ENCODE measurements at regions not wholly inside any gene's neighbourhood (a gene's known extent, or its start where the extent isn't known, plus 50 kb on each side); places are given as distances from the start of the nearest gene placed in this dataset.

- H3K36me3 ChIP-seq (ENCODE audit: insufficient read depth, low read length): no peaks in the 10 kb centered on the region
- H3F3A ChIP-seq (ENCODE audit: insufficient read depth, low read length): no peaks in the 10 kb centered on the region
- no peak overlapping the region for H3K27ac ChIP-seq (ENCODE audit: low read depth, low read length, poor library complexity, severe bottlenecking)
- H3K4me2 ChIP-seq (ENCODE audit: low read length): no peak overlapping the region
- no peaks in the 10 kb centered on the region for H3K79me2 ChIP-seq (ENCODE audit: insufficient read depth, low read length)
- TF ChIP-seq EZH2 (IDR thresholded peaks at IDR 0.05; ENCODE audit: borderline replicate concordance, low read length): no peak
- TF ChIP-seq, protein P1, sequence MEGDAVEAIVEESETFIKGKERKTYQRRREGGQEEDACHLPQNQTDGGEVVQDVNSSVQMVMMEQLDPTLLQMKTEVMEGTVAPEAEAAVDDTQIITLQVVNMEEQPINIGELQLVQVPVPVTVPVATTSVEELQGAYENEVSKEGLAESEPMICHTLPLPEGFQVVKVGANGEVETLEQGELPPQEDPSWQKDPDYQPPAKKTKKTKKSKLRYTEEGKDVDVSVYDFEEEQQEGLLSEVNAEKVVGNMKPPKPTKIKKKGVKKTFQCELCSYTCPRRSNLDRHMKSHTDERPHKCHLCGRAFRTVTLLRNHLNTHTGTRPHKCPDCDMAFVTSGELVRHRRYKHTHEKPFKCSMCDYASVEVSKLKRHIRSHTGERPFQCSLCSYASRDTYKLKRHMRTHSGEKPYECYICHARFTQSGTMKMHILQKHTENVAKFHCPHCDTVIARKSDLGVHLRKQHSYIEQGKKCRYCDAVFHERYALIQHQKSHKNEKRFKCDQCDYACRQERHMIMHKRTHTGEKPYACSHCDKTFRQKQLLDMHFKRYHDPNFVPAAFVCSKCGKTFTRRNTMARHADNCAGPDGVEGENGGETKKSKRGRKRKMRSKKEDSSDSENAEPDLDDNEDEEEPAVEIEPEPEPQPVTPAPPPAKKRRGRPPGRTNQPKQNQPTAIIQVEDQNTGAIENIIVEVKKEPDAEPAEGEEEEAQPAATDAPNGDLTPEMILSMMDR (IDR thresholded peaks at IDR 0.05; ENCODE audit: low read length): no peak
- H4K20me1 ChIP-seq (ENCODE audit: insufficient read depth, low read length): no peaks in the 10 kb centered on the region
- no peak overlapping the region for H3K4me3 ChIP-seq (ENCODE audit: low read depth, low read length, poor library complexity, severe bottlenecking)
- H3K4me1 ChIP-seq (ENCODE audit: insufficient read depth, low read length, severe bottlenecking): no peaks in the 10 kb centered on the region
- H3K27me3 ChIP-seq (ENCODE audit: insufficient read depth, low read length): no peaks in the 10 kb centered on the region
- no peak overlapping the region for H2AFZ ChIP-seq (ENCODE audit: low read length)
- H3K9me3 ChIP-seq (ENCODE audit: low read length): no peaks in the 10 kb centered on the region
- H3K9ac ChIP-seq (ENCODE audit: low read length): no peak overlapping the region
- no peaks in the 10 kb centered on the region for H3K9me2 ChIP-seq (ENCODE audit: low read depth, low read length)
Observed at GRCh38 chr5:175274171-175274570, 169.8 kb downstream of the DRD1 start.

- TF ChIP-seq, protein P1 (IDR thresholded peaks at IDR 0.05; ENCODE audit: low read length): no peak
- no peak for TF ChIP-seq EZH2 (IDR thresholded peaks at IDR 0.05; ENCODE audit: borderline replicate concordance, low read length)
- H3K27me3 ChIP-seq (ENCODE audit: insufficient read depth, low read length): no peaks in the 10 kb centered on the region
- H3K9ac ChIP-seq (ENCODE audit: low read length): no peak overlapping the region
- H3K4me3 ChIP-seq (ENCODE audit: low read depth, low read length, poor library complexity, severe bottlenecking): no peak overlapping the region
- H3K4me1 ChIP-seq (ENCODE audit: insufficient read depth, low read length, severe bottlenecking): no peaks in the 10 kb centered on the region
- no peaks in the 10 kb centered on the region for H3F3A ChIP-seq (ENCODE audit: insufficient read depth, low read length)
- no peak overlapping the region for H3K27ac ChIP-seq (ENCODE audit: low read depth, low read length, poor library complexity, severe bottlenecking)
- H3K4me2 ChIP-seq (ENCODE audit: low read length): no peak overlapping the region
- no peaks in the 10 kb centered on the region for H3K9me2 ChIP-seq (ENCODE audit: low read depth, low read length)
- H3K79me2 ChIP-seq (ENCODE audit: insufficient read depth, low read length): no peaks in the 10 kb centered on the region
- H2AFZ ChIP-seq (ENCODE audit: low read length): no peak overlapping the region
- no peaks in the 10 kb centered on the region for H3K36me3 ChIP-seq (ENCODE audit: insufficient read depth, low read length)
- H4K20me1 ChIP-seq (ENCODE audit: insufficient read depth, low read length): no peaks in the 10 kb centered on the region
- H3K9me3 ChIP-seq (ENCODE audit: low read length): no peaks in the 10 kb centered on the region
Observed at GRCh38 chr5:175264406-175264805, 179.6 kb downstream of the DRD1 start.

DNA sequence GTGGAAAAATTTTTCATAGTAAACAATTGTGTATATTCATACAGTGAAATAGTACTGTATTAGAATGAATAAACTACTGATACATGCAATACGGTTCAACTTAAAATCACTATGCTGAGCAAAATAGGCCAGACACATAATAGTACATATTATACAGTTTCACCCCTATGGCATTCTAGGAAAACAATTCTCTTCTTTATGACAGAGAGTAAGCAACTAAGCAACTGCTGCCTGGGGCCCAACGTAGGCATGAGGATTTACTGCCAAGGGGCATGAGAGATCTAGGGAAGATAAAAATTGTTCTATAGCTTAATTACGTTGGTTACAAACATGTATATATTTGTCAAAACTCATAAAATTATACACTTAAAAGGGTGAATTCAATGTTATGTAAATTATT is 180.2 kb downstream of the DRD1 start:
- no peaks in the 10 kb centered on the region for H3K4me1 ChIP-seq (ENCODE audit: insufficient read depth, low read length, severe bottlenecking)
- no peak overlapping the region for H3K27ac ChIP-seq (ENCODE audit: low read depth, low read length, poor library complexity, severe bottlenecking)
- no peaks in the 10 kb centered on the region for H3K79me2 ChIP-seq (ENCODE audit: insufficient read depth, low read length)
- no peak overlapping the region for H3K4me2 ChIP-seq (ENCODE audit: low read length)
- H2AFZ ChIP-seq (ENCODE audit: low read length): no peak overlapping the region
- H3F3A ChIP-seq (ENCODE audit: insufficient read depth, low read length): no peaks in the 10 kb centered on the region
- H3K36me3 ChIP-seq (ENCODE audit: insufficient read depth, low read length): no peaks in the 10 kb centered on the region
- H3K9me3 ChIP-seq (ENCODE audit: low read length): no peaks in the 10 kb centered on the region
- no peak overlapping the region for H3K9ac ChIP-seq (ENCODE audit: low read length)
- no peaks in the 10 kb centered on the region for H3K9me2 ChIP-seq (ENCODE audit: low read depth, low read length)
- H3K4me3 ChIP-seq (ENCODE audit: low read depth, low read length, poor library complexity, severe bottlenecking): no peak overlapping the region
- no peaks in the 10 kb centered on the region for H3K27me3 ChIP-seq (ENCODE audit: insufficient read depth, low read length)
- no peaks in the 10 kb centered on the region for H4K20me1 ChIP-seq (ENCODE audit: insufficient read depth, low read length)
- TF ChIP-seq, protein P1 (IDR thresholded peaks at IDR 0.05; ENCODE audit: low read length): no peak
- no peak for TF ChIP-seq EZH2 (IDR thresholded peaks at IDR 0.05; ENCODE audit: borderline replicate concordance, low read length)

Measured in OCI-LY1 (cell line).